ENCODE measurements at regions not wholly inside any gene's neighbourhood (a gene's known extent, or its start where the extent isn't known, plus 50 kb on each side); places are given as distances from the start of the nearest gene placed in this dataset.

- peak; percentile 63 for DNase-seq (ENCODE audit: extremely low spot score, unreplicated experiment)
- Mint-ChIP-seq H3K4me1 (ENCODE audit: unreplicated experiment) (no peaks in the 10 kb centered on the region), H3K27ac (ENCODE audit: unreplicated experiment) (no peak overlapping the region), H3K4me3 (ENCODE audit: unreplicated experiment) (no peak overlapping the region), H3K27me3 (ENCODE audit: unreplicated experiment) (no peaks in the 10 kb centered on the region), H3K9me3 (ENCODE audit: unreplicated experiment) (no peaks in the 10 kb centered on the region), H3K36me3 (ENCODE audit: unreplicated experiment) (no peaks in the 10 kb centered on the region)
- no peak for TF ChIP-seq CTCF (IDR thresholded peaks at IDR 0.05)
Observed at GRCh38 chr13:111663505-111663904, 343.1 kb downstream of the TEX29 start.

DNA sequence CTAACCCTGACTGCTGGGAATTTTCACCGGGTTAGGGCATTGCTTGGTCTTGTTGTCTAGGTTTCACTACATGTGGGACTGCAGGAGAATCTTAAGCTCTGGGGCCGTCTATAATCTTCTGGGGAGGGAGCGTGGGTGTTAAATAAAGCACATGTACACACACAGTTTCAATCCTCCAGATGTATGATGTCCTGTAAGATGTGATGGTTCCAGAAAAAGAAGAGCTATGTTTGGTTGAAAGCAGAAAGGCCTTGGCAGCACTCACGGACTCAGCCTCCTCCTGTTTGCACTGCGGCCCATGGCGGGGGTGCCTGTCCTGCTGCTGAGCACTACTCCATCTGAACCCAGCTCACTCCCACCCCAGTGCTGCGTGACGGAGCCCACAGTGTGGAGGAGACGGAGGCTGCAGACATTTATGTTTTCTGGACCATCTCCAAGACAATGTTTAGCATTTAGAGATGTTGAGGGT is 343.5 kb downstream of the TEX29 start:
- TF ChIP-seq CTCF (IDR thresholded peaks at IDR 0.05), result no peak
- Mint-ChIP-seq H3K4me1 (ENCODE audit: unreplicated experiment) (no peaks in the 10 kb centered on the region), H3K36me3 (ENCODE audit: unreplicated experiment) (no peaks in the 10 kb centered on the region), H3K9me3 (ENCODE audit: unreplicated experiment) (no peaks in the 10 kb centered on the region), H3K4me3 (ENCODE audit: unreplicated experiment) (no peak overlapping the region), H3K27me3 (ENCODE audit: unreplicated experiment) (no peaks in the 10 kb centered on the region), H3K27ac (ENCODE audit: unreplicated experiment) (no peak overlapping the region)
- peak; percentile 77 for DNase-seq (ENCODE audit: extremely low spot score, unreplicated experiment)

GRCh38 chr13:111664696-111665095 is 344.3 kb downstream of the TEX29 start:
- Mint-ChIP-seq H3K27ac (ENCODE audit: unreplicated experiment) (no peak overlapping the region), H3K36me3 (ENCODE audit: unreplicated experiment) (no peaks in the 10 kb centered on the region), H3K4me3 (ENCODE audit: unreplicated experiment) (no peak overlapping the region), H3K27me3 (ENCODE audit: unreplicated experiment) (no peaks in the 10 kb centered on the region), H3K4me1 (ENCODE audit: unreplicated experiment) (no peaks in the 10 kb centered on the region), H3K9me3 (ENCODE audit: unreplicated experiment) (no peaks in the 10 kb centered on the region)
- peak; percentile 71 for DNase-seq (ENCODE audit: extremely low spot score, unreplicated experiment)
- no peak for TF ChIP-seq CTCF (IDR thresholded peaks at IDR 0.05)

DNA sequence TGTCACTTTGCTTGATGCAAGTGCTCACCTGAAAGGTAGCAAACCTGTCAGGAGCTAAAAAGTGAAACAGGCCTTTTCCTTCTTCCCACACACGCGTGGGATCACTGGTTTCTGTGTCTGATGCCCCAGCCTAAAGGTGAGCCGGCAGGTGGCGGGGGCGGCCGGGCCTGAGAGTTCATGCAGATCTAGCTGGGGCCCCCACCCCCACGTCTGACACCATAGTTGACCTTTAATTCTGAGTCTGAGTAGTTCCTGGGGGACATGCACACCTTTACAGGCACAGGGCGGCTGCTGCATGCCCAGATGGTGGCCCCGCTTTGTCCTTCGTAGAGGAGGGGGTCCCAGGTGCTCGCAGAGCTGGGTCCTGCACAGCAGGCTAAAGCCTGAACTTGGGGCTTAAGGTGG is 345.3 kb downstream of the TEX29 start:
- no peaks in the 10 kb centered on the region for H3K9me3 Mint-ChIP-seq (ENCODE audit: unreplicated experiment)
- no peaks in the 10 kb centered on the region for H3K4me1 Mint-ChIP-seq (ENCODE audit: unreplicated experiment)
- TF ChIP-seq CTCF (IDR thresholded peaks at IDR 0.05), result no peak
- no peak overlapping the region for H3K4me3 Mint-ChIP-seq (ENCODE audit: unreplicated experiment)
- peak; percentile 82 for DNase-seq (ENCODE audit: extremely low spot score, unreplicated experiment)
- H3K36me3 Mint-ChIP-seq (ENCODE audit: unreplicated experiment), result no peaks in the 10 kb centered on the region
- H3K27ac Mint-ChIP-seq (ENCODE audit: unreplicated experiment), result no peak overlapping the region
- no peaks in the 10 kb centered on the region for H3K27me3 Mint-ChIP-seq (ENCODE audit: unreplicated experiment)

DNA sequence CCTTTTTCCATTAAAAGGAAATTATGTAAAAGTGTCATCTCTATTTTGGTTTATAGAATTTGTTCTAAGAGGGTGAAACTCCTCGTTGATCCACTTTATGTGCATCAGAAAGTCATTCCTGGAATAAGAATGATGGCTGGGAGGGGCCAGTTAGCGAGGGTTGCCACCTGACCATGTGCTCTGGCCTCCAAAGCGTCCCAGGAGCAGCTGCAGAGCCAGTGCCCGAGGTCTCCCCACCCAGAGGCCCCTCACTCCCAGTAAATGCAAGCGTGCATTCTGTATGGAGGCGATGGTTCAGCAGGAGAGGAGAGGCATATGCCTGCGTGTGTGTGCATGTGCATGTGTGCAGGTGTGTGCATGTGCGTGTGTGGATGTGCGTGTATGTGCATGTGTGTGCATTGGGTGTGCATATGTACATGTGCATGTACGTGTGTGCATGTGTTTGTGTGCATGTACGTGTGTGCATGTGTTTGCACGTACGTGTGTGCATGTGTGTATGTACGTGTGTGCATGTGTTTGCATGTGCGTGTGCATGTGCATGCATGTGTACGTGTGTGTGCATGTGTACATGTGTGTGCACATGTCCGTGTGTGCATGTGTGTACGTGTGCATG is 345.8 kb downstream of the TEX29 start:
- H3K9me3 Mint-ChIP-seq (ENCODE audit: unreplicated experiment), result no peaks in the 10 kb centered on the region
- H3K27me3 Mint-ChIP-seq (ENCODE audit: unreplicated experiment), result no peaks in the 10 kb centered on the region
- no peaks in the 10 kb centered on the region for H3K4me1 Mint-ChIP-seq (ENCODE audit: unreplicated experiment)
- no peak overlapping the region for H3K4me3 Mint-ChIP-seq (ENCODE audit: unreplicated experiment)
- no peak for TF ChIP-seq CTCF (IDR thresholded peaks at IDR 0.05)
- peak; percentile 68 for DNase-seq (ENCODE audit: extremely low spot score, unreplicated experiment)
- H3K27ac Mint-ChIP-seq (ENCODE audit: unreplicated experiment), result no peak overlapping the region
- H3K36me3 Mint-ChIP-seq (ENCODE audit: unreplicated experiment), result no peaks in the 10 kb centered on the region
